KBM-7 (cell line): ENCODE measurements at regions not wholly inside any gene's neighbourhood (a gene's known extent, or its start where the extent isn't known, plus 50 kb on each side); places are given as distances from the start of the nearest gene placed in this dataset.
"Not testable (repeated sequence)": the region's sequence is repeated elsewhere in the genome, so short reads cannot be mapped to it uniquely, and the experiment has no call there.

Experiments used
- DNase-seq: peaks from one replicate; pipeline ENCODE4 v3.0.0-alpha.2; 2015
- in situ Hi-C: fragments of 300-500 bp; cut with MboI; formaldehyde crosslinking; loops from 2 replicates; pipeline ENCODE4 v1.14.3; 2020; ENCODE audit warnings: low sequenced_read_pairs, low pct_unique_long_range_greater_than_20kb, mixed read lengths

DNA sequence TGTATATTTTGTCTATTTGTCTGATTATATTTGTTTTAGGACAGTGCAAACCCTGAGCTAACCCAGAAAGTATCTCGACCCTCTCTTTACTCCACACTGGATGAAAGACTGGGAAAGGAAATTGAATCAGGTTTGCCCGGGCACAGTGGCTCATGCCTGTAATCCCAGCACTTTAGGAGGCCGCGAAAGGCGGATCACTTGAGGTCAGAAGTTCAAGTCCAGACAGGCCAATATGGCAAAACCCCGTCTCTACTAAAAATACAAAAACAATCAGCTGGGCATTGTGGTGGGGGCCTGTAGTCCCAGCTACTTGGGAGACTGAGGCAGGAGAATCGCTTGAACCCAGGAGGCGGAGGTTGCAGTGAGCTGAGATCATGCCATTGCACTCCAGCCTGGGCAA, 234.2 kb downstream of the BAMBI start:
- in situ Hi-C loops, DNase-seq: not testable (repeated sequence)

DNA sequence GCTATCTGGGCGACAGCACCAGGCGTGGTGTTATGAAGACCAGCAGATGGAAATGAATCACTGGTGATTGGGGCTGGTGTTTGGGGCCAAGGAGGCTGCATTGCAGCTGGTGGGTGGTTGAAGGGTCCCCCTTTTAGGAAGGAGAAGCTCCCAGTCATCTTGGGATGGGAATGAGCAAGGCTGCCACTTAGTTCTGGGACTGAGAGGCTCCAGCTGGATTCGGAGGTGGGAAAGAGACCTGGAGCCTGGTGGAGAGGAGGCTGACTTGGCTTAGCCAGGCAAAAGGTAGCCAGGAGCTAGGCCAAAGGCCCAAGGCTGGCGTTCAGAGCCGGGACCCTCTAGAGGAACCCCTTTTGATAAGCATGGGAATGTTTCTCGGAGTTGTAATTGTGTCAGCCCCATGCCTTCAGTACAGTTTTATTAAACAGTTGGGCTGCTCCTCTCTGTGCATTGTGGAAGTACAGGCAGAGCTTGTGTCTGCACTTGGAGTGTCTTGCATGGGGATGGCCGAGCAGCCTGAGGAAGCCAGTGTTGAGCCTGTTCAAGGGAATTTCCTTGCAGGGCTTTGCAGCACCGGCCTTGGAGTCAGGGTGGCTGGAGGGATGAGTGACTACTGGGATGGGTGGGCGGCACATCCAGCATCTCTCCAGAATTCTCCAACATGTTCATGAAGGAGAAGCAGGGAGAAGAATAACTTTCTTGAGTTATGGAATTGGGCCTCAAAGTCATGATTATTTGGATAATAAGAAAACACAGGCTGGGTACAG, 234.9 kb downstream of the BAMBI start:
- DNase-seq: no peak
- in situ Hi-C loops: no loop called here

DNA sequence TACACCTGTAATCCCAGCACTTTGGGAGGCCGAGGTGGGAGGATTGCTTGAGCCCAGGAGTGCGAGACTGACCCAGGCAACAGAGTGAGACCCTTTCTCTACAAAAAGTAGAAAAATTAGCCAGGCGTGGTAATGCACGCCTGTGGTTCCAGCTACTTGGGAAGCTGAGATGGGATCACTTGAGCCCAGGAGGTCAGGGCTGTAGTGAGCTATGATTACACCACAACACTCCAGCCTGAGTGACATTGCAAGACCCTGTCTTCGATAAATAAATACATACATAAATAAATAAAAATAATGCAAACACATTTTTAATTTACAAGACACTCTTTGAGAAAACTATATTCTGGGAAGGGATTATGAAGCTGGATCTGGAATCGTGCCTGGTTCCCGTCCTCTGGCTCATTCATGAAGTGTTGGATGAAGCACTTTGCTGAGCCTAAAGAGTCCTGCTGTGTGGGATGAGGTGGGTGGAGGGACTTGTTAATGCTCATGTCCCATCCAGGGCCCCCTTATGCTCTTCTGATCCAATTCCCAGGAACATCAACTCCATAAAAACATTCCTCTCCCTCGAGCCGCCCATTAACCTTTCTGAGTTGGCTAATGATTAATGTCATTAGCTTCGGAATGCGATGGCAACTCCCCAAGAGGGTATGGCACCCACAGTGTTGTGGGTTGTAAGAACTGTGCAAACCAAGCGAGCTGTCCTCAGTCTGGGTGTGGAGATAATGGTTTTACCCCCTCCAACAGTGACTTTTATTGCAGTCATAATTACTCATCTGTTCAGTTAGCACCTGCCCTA, 236.3 kb downstream of the BAMBI start:
- in situ Hi-C loops: no loop called here
- DNase-seq: no peak

DNA sequence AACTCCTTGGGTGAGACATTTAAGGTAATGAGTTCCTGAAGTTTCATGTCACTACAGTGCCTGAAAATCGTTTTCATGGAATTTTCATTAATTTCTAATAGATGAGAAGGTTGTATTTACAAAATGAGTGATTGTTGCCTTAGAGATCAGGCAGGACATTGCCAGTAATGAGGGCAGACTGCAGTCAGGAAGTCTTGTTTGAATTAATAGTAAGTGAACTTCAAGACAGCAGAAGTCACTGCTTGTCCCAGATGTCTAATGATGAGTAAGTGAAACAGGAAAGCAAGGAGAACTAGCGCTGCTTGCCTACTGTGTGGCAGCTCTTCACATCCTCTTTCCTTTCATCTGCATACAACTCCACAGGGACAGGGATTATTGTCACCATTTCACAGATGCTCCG, 237.4 kb downstream of the BAMBI start:
- in situ Hi-C loops: no loop called here
- DNase-seq: no peak

DNA sequence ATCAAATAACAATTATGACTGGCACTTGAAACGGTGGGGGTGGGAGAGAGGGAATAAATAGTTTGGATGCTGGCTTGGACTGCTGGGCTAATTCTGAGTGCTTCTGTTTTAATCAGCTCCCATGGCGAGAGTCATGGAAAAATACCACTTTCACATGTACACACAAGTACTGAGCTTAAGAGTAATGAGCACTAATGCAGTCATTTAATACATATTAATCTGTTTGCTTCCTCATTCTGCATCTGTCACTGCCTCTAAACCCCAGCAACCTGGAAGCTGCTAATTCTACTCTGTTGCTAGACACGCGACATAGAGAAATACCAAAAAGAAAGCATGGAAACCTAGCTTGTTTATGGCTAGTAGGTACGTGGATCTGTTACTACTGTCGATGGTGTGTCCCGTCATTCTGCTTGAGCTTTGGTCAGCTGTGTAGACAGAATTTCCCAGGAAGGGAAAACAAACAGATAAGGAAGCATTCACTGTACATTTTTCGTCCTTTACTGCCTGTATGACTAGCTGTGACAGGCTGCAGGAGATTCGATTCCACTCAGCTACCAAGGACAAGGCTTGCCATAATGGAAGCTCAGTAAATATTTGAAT, 238.8 kb downstream of the BAMBI start:
- DNase-seq: no peak
- in situ Hi-C loops: no loop called here

DNA sequence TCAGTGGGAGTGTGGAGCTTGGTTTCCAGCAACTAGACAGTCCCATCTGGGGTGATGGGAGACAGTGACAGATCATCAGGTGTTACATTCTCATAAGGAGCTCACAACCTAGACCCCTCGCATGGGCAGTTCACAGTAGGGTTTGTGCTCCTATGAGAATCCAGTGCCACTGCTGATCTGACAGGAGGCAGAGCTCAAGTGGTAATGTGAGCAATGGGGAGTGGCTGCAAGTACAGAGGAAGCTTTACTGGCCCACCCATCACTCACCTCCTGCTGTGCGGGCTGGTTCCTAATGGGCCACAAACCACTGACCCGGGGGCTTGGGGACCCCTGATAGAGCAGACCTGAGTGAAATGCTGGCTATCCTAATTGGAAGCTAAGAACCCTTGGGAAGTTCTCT, 242.8 kb downstream of the BAMBI start:
- in situ Hi-C loops: no loop called here
- DNase-seq: no peak

DNA sequence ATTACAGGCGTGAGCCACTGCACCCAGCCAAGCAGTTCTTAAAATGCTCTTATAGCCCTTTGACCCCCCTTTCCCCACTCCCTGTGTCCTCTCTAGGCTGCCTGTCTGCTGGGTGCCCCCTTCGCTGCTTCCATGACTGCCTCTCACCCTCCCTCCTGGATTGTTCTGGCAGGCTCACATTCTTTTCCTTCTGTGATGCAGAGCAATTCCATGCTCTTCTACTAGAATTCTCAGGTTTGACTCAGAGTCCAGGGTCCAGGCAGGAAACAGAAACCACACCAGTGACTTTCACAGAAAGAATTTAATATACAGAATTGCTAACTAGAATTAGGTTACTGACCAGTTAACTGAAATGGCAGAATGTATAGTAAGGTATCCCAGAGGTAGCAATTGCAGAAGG, 244.8 kb downstream of the BAMBI start:
- in situ Hi-C loops: no loop called here
- DNase-seq: no peak

DNA sequence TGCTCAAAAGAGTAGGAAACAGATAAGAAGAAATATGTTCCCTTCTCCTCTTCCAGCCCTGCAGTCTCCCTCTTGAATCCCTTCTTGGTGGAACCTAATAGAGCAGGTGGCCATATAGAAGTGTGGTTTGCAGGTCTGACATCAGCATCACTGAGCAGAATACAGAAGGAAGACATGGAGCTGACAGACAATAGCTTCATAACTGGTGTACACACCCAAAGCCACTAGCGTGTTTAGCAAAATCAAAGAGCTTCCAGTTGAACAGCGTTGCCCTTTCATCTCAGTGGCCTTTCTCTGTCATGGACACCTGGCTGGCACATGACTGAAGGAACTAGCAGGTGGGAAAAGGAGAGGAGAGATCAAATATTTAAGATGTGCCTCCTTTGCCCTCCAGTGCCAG, 245.5 kb downstream of the BAMBI start:
- DNase-seq: no peak
- in situ Hi-C loops: no loop called here

DNA sequence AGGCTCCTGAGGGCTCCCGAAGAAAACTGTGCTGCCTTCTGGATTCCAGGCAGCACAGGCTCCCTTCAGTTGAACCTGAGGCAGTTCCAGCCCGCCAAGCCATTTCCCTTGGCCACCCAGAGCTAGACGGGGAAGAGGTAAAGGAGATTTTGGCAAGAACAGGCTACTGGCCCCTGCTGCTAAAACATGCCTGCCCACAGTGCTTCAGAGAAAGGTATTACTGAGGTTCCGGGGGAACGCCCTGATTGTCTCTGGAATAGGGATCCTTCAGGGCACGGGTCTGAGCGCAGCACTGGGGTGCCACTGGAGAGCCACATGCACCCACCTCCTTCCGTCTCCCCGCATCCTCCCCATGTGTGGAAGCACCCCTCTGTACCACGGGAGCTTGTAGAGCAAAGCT, 247.4 kb downstream of the BAMBI start:
- in situ Hi-C loops: no loop called here
- no peak for DNase-seq

DNA sequence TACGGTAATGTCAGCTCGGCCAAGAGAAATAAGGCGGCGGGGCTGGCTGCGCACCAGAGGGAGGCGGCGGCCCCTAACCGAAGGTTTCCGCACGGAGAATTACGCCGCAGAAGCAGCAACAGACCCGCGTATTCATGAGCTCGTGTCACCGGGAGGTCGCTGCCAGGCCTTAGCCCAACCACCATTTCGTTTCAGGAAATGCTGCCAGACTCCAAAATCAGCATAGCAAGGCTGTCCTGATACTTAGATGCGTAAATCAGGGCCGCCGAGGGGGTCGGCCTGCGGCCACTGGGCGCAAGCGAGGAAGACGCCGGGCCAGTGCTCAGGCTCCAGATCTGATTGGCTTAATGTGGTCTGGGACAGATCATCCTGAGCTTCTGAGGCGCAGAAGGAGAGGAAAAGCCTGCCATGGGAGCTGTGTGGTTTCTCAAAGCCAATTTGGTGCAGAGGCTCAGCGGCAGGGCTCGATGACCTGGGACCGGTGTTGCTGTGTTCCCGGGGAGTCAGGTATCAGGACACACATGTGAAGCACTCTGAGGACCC, 247.9 kb downstream of the BAMBI start:
- in situ Hi-C loops: no loop called here

DNA sequence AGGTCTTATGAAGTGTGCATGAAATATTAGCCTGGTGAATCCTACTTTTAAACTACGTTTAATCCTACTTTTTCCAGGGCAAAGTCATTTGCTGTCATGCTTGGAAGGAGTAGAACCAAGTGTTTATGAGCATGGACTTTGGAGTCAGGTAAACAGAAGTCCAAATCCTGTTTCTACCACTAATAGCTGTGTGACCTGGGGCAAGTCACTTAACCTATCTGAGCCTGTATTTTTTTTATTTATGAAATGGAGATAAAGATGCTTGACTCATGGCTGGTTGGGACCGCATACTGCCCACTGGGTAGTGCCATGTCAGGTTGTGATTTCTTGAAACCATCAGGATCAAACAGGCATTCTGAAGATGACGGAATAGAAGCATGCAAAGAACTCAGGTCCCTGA, 249.6 kb downstream of the BAMBI start:
- in situ Hi-C loops: no loop called here
- no peak for DNase-seq

More for the DNA sequence above, 247.9 kb downstream of the BAMBI start:
- no peak for DNase-seq

DNA sequence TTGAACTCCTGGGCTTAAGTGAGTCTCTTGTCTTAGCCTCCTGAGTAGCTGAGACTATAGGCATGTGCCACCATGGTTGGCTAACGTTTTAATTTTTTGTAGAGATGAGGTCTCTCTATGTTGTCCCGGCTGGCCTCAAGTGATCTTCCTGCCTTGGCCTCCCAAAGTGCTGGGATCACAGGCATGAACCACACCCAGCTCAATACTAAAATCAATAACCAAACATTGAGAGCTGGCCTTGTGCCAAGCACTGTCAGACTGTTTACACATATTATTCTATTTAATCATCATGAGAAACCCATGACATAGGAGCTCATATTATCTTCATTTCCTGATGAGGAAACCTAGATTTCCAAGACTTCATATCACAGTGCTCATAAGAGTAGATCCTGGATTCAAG, 251.2 kb downstream of the BAMBI start:
- in situ Hi-C loops: no loop called here
- no peak for DNase-seq

DNA sequence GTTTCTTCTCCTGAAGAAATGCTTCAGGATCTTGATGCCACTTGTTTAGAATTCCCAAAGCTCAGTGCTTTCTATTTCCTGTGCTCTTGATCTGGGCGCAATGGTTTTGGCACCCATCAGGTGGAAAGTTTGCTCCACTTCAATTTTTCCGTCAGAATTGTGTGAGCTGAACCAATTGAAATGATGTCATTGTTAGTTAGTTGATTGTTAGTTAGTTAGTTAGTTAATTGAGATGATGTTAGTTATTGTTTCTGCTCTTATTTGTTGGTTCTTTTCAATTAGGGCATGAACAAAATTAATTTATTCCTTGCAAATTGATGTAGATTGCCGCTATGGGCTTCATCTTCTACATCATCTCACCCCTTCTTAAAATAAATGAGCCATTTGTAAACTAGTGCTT, 252.6 kb downstream of the BAMBI start:
- in situ Hi-C loops: no loop called here

DNA sequence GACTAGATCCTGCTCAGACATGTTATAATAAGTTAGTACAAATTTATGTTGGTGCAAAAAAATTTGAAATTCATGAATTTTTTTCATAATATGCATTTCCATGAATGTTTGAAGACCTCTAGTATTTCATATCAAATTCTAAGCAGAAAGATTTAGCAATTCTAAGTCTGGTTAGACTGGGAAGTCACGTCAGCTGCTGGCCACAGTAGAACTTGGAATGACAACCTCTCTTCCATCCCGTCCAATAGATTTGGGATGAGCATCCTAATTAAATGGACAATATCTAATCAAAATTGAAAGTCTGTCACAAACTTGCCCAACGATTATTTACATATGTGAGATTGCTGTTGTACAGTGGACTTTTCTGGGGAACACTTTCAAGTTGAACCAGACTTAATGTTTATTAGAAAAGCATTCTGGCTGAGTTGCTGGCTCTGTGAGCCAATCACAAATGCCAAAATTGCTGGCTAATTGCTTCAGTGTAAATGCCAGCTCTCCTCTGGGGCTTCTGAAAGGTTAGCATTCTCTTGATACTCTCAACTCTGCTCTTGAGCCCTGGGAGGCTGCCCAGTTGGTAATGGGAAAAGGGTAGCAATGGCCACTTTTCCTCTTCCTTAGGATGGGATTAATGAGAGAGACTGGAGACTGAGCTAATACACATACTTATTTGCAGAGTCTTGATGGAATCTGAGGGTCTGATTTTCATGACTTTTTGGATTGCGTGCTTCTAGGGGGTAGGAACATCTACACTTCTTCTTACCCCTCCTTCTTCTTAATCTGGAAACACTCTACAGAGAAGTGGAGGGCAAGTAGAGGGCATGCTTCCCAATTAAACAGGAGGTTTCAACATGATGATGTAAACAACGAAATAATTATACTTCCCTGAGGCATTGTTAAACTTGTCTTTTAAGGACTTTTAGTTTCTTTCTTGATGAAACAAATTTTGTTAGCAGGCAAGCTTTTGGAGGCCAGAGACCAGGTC, 253.5 kb downstream of the BAMBI start:
- in situ Hi-C loops: no loop called here
- DNase-seq: no peak

More for the DNA sequence above, 252.6 kb downstream of the BAMBI start:
- no peak for DNase-seq

DNA sequence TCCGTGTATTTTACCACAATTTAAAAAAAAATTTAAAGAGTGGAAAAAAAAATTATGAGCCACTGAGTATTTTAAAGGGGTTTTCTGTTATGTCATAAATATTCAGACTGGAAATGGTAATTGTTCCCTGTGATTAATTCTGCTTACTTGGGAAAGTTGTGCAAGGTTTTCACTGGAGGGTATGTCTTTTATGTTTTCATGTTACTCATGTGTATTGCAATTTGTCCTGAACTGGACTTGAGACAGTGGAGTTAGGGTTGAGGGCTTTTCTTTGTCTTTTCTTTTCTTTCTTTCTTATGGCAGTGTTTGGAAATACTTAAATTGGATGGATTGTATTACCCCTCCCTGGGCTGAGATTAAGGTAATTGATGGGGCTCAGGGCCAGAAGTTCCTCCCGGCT, 257.7 kb downstream of the BAMBI start:
- DNase-seq: no peak
- in situ Hi-C loops: no loop called here

DNA sequence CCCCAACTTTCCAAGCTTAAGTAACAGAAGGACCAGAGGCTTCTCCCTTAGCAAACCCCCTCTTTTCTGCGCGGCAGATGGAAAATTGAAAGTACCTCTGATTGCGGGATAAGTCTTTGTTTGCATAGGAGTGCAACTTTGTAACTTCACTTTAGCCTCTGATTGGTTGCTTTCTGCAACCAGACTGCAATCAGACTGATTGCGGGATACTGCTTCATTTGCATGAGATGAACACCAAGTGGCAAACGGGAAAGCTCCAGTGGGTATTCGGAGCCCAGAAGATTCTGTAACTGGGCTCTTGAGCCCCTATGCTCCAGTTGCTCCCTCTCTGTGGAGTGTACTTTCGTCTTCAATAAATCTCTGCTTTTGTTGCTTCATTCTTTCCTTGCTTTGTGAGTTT, 260.6 kb downstream of the BAMBI start:
- in situ Hi-C loops: no loop called here
- no peak for DNase-seq

DNA sequence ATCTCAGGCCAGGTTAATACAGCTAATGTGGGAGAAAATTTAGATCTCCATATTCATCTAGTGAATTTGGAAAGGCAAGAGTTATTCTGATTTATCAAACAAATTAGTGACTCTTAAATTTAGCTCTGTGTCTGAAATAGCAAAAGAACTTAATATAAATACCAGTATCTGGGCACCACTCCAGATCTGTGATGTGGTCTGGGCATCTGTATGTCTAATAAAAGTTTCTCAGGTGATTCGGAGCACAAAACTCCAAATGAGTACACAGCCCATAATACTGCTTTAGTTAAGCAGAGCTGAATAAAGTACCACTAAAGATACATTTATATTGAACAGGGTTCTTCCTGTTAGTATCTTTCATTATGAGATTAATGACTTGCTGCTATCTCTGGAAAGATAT, 261.4 kb downstream of the BAMBI start:
- no peak for DNase-seq
- in situ Hi-C loops: no loop called here

DNA sequence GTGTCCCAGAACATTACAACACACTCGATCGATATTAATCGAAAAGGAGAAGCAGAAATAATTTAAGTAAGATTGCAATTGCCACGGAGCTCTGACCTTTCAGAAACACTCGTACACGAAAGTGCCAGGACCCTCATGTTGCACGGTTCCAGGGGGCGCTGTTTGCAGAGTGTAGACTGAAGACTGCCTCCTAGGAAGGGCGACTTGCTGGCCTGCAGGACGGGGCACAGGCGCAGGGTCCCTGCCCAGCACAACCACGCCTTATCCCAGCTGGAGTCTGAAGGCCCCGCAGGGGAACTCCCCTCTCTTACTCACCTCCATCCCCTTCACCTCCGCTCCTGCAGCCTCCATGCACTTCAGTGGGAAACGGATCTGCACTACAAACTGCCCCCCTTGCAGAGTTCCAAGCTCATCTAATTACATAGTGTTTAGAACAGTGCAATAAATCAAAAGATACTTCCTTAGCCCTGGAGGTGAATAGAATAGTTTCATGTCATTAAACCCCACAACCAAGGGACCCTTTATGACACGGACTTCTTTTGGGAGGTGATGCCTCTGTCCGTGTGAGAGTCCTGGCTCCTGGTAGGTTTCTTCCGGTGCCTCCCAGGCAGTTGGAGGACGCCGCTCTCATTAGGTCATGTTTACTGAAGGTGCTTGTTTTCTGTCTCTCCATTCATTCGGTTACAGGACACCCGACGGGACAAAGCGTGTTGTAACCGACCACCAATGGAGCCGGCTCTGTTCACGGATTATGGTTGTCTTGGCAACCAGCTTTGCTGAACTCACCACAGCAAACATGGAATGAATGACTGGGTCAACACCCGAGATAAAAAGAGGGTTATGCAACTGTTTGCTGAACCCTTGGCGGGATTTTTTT, 262.2 kb downstream of the BAMBI start:
- DNase-seq: no peak

More for the DNA sequence above, 262.2 kb downstream of the BAMBI start:
- in situ Hi-C loops: no loop called here
